A204.1 (cell line): ENCODE measurements at regions not wholly inside any gene's neighbourhood (a gene's known extent, or its start where the extent isn't known, plus 50 kb on each side); places are given as distances from the start of the nearest gene placed in this dataset.
"Not testable (repeated sequence)": the region's sequence is repeated elsewhere in the genome, so short reads cannot be mapped to it uniquely, and the experiment has no call there.

Experiments
- FAIRE-seq: peaks from 2 replicates; lab custom pipeline; 2012; peaks lifted over from hg19 to GRCh38; lab: Jason Lieb, UNC

- FAIRE-seq, result no peak
These were observed 190.3 kb downstream of the C1D start for GRCh38 chr2:67872481-67872880.

DNA sequence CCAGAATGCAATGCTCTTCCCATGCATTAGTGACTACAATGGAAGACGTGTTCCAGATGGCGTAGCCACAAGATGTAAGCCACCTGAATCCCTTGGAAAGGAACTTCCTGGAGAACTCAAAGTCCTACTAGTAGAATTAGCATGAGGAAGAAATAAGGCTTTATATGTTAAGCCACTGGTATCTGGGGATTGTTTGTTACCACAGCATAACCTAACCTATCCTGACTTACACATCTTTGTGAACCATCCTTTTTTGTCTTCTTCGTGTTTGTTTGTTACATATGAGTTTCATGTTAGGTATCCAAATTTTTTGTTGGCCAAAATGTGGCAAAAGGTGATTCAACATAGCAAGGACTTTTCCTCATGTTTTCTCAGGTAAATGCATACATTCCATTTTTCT lies 188.9 kb downstream of the C1D start:
- no peak for FAIRE-seq

DNA sequence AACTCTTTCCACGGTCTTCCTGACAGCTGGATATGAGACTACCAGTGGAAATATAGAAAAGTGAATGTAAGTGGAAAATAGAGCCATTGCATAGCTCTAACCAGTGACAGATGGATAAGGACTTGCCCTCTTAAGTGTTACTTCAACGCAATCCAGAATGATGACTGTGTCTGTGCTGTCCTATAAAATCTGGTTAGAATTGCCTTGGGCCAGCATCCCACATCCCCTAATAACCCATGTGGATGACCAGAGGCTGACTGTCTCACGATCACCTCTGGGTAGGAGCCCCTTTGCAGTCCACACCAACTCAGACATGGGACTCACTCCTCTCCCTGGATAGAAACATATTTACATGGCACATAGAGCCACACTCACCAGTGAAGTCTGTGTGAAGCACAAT lies 186.6 kb downstream of the C1D start:
- FAIRE-seq, result no peak

GRCh38 chr2:67877301-67877700 lies 185.5 kb downstream of the C1D start:
- no peak for FAIRE-seq

DNA sequence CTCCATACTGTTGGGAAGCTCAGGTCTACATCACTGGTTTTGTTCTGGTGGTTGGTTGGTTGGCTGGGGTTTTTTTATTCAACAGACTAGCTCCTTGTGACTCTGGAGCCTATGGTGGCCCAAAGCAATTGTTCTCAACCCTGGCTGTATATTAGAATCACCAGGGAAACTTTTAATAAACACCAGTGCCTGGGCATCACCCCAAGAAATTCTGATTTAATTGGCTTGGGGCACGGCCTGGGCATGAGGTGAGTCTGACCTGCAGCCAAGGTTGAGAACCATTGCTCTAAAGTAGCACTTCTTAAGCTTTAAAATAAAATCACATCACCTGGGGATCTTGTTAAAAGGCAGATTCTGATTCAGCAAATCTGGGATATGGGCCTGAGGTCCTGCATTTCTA lies 184.1 kb downstream of the C1D start:
- FAIRE-seq, result no peak

DNA sequence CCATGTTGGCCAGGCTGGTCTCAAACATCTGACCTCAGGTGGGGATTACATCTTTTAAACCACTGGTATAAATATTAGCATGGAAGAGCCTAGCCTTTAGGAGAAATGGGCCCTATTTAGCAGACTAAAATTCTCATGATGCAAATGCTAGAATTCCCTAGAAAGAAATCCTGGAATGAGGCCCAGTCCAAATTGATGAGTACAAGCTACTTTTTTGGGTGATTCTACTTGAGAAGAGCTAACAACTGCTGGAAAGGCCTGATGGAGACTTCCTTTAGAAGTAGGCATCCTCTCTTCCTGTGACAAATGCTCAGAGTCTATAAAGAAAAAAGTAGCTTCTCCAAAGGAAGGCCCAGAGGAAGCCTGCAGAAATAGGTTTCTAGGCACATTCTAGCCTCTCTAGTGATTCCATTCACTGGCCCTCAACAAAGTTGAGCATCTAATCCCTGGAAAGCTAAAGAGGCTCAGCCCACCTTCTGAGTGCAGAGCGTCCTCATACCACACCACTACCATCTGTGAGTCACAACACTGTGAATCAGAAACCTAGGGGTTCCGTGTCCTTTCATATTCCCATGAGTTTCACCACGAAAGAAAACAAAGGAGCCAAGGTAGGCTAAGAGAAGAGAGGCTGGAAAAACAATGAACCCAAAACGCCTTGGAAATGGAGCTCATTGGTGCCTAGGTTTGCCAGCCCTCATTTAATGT lies 183.1 kb downstream of the C1D start:
- no peak for FAIRE-seq

DNA sequence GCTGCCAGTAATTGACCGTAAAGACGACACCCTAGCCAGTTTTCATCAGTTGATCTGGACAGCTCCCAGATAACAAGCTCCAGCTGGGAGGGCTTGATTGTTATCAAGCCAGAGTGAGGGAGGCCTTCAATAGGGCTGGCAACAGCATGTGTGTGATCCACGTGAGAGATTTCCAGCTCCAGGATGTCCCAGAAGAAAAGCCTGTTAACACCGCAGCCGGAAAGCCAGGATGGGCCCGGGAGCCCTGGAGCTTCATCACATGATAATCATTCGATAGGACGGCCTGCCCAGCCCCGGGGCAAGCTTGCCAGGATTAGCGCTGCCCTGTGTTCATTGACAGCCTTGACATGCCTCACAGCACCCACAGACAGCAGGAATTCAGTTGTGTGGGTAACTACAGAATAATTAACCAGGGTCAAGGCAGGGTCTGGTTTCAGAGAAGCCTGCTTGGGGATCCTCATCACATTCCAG lies 182.5 kb downstream of the C1D start:
- no peak for FAIRE-seq

DNA sequence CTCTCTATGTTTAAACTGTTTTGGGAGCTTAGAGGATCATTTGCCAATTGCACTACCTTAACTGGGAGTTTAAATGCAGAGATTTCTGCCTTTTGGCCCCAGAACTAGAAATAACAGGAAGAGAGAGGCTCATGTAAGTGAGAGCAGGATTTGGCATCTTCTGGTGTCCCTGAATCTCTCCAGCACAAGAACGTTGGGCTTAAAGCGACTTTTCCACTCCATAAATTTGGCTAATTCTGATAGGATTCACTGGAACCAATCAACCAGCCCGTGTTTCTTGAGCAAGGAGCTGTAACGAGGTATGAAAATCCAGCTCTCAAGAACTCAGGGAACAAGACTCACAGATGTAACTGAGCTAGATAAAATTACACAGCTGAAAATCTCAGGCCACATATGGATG lies 181.0 kb downstream of the C1D start:
- no peak for FAIRE-seq

- FAIRE-seq, result no peak
These were observed 179.3 kb downstream of the C1D start for GRCh38 chr2:67883316-67884087.

- FAIRE-seq, result no peak
These were observed 174.3 kb downstream of the C1D start for GRCh38 chr2:67888351-67889005.

GRCh38 chr2:67889056-67889455 lies 173.7 kb downstream of the C1D start:
- no peak for FAIRE-seq

DNA sequence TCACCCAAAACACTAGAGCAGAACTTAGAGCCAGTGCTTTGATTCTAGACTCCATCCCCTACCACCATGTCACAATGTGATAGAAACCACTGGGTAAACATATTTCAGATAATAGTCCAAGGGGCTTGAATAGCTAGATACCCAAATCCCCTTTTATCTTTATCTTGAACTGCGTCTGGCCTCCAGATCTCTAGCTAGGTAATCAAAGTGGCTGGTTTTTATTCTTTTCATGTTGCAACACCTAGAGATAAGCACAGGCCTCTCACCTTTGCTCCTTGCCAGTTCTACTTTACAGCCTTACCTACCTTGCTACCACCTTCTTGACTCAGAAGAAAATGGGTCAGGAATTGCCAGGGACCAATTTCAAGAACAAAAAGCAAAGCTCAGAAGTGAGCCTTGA lies 171.2 kb downstream of the C1D start:
- no peak for FAIRE-seq

DNA sequence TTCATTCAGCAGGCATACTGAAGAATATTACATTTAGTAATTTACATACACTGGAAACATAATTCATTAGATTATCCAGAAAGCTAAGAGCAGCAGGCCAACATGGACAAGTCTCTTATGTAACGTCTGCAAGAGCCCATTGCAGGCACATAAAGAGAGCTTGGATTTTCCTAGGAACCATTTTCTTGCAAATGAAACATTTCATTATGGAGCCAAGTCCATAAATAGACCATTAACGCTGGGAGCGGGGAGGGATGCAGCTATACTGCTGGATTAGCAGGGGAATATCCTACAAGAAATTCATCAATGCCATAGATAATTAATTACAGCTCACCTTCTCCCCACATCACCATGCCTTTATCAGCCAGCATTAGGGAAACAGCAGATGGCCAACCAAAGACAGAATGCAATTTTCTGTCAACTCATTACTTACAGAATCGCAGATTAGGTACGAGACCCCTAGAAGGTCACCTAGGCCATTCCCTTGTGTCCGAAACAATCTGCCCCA lies 170.4 kb downstream of the C1D start:
- FAIRE-seq, result no peak

DNA sequence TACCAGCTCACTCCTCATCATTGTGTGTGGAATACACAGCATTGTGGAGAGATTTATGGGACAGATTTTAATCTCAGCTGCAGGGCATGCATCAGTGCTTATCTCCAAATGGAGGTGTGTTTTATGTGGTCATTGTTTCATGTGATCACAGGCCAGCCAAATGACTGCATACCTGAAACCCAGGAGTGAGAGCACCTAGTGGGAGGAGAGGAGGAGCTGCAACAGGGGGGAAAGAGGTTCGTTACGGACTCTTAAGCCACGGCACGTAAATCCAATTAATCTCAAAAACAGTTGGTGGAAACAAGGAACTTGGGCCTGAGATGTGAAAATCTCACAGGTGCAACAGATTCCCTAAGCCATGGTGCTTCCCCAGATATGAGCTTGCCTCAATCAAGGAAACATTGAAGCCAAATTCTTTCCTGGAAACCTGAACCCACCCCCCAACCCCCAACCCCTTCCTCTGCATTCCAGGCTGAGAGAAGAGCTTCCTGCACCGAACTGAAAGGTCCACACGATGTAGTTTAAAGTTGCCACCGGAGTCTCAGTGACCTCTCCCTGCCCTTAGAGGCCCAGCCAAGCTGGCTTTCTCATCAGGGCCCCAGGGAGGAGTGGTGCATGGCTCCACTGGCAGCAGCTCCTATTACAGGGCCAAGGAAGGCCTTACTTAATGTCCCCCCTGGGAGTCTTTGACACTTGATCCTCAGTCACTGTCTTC lies 167.4 kb downstream of the C1D start:
- FAIRE-seq, result no peak

- no peak for FAIRE-seq
These were observed 166.7 kb downstream of the C1D start for GRCh38 chr2:67896076-67896475.

DNA sequence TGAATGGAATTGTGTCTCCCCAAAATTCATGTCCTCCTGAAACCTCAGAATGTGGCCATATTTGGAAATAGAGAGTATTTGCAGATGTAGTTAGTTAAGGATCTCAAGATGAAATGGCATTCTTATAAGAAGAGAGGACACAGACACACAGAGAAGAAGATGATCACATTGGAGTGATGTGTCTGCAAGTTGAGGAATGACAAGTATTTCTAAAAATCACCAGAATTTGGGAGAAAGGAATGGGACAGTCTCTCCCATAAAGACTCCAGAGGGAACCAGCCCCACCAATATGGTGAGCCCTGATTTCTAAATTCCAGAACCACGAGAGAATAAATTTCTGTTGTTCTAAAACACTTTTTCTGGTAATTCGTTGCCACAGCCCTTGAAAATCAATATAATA lies 166.3 kb downstream of the C1D start:
- no peak for FAIRE-seq

DNA sequence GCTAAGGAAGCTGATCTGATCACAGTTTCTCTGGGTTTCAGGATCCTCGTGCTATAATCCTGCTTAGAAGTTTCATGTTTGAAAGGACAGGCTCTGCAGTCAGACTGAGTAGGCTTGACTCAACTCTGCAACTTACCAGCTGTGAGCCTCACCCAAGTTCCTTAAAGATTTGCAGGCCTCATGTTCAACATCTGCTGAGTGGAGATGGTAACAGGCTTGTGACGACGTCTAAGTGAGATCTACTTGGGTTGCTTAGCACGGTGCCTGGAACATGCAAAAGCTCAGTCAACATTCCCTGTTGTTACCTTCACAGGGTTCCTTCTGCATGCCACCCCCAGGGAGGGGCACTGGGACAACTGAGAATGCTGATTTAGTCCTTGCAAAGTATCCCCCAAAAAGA lies 164.2 kb downstream of the C1D start:
- no peak for FAIRE-seq

DNA sequence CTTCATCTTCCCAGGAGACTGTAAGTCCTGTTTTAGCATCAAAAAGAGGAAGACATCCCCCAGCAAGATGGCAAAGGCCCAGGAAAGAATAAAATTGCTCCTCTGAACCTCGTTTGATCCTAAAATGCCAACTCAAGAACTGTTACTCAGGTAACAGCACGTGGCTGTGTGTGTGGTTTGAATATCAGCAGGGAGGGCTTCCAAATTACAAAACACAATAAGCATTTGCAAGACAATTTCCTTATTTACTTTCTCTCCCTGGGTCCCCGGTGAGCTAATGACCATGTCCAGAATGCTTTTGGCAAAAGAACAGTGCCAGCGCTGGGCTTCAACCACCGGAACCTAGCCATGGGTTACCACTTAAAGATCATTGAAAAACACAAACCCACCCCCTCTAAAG lies 163.6 kb downstream of the C1D start:
- no peak for FAIRE-seq

DNA sequence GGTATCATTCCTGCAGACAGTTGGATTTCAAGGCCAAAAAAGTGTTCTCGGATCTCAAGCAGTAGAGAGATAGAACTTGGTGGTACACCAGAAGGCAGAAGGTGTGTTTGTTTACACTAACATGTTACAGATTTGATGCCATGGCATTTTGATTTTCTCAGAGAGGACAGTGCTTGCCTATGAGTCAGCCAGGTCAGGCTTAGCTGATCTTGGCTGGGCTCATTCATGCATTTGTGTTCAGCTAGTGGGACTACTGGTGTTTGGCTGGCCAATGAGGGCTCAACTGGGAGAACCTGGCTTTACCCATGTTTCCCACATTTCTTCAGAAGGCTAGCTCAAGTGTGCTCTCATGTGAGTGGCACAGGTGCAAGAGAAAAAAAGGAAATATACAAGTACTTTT lies 162.0 kb downstream of the C1D start:
- FAIRE-seq, result no peak

GRCh38 chr2:67904566-67904965 lies 158.2 kb downstream of the C1D start:
- no peak for FAIRE-seq

DNA sequence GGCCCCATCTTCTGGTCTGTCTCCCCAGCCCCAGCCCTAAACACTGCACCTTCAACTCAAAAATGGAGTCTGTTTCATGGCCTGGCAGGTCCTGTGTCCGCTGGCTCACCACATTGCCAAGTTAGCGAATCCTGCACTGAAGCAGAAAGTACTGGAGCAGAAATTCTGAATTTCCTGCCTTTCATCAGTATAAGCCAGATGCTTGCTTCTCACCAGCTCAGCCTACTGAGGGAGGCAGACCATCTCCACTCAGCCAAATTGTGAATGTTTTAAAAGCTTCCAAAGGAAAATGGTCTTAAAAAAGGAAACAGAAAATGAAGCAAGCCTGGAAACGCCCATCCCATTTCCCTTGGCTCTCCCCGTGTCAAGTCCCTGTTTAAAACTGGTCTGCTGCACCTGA lies 157.8 kb downstream of the C1D start:
- FAIRE-seq, result no peak

- not testable (repeated sequence) for FAIRE-seq
These were observed 156.3 kb downstream of the C1D start for GRCh38 chr2:67906547-67906946.
